ENCODE measurements at regions not wholly inside any gene's neighbourhood (a gene's known extent, or its start where the extent isn't known, plus 50 kb on each side); places are given as distances from the start of the nearest gene placed in this dataset. TPM values are rescaled to one million over a fixed set of nuclear protein-coding genes. Genes with fewer than 3 reads are reported as not detected.

DNA sequence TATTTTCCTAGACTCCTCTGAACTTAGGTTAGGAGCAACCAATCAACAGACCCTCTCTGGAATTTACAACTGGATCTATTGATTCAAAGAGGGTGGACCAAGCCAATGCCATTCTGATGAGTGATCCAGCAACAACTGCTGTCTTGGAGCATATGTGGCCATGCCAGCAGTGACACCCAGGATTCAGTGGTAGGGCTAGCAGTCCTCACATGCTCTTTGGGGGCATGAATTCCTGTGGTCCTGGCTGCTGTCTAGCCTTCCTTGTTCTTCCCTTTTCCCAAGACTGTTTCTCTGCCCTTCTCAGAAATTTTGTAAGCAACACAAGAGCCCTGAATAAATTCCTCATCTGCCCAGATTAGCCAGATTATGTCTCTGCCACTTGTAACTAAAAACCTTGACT, 61.5 kb upstream of the GATB start:
- H3K4me2 ChIP-seq = no peak overlapping the region
- H3K27ac ChIP-seq = no peak overlapping the region
- H3K9me2 ChIP-seq (replicated peaks; ENCODE audit: insufficient read depth) = no peaks in the 10 kb centered on the region
- no peaks in the 10 kb centered on the region for H3K9me3 ChIP-seq (ENCODE audit: low read depth)
- no peaks in the 10 kb centered on the region for H3K4me1 ChIP-seq (ENCODE audit: insufficient read depth)
- no peaks in the 10 kb centered on the region for H3K79me2 ChIP-seq
- no peaks in the 10 kb centered on the region for H3K36me3 ChIP-seq (replicated peaks; ENCODE audit: insufficient read depth, low read depth)
- no peak for TF ChIP-seq EZH2phosphoT487 (IDR thresholded peaks at IDR 0.05; ENCODE audit: low read depth, severe bottlenecking, unreplicated experiment)
- TF ChIP-seq EZH2 (IDR thresholded peaks at IDR 0.05; ENCODE audit: borderline replicate concordance) = no peak
- TF ChIP-seq, protein P1, sequence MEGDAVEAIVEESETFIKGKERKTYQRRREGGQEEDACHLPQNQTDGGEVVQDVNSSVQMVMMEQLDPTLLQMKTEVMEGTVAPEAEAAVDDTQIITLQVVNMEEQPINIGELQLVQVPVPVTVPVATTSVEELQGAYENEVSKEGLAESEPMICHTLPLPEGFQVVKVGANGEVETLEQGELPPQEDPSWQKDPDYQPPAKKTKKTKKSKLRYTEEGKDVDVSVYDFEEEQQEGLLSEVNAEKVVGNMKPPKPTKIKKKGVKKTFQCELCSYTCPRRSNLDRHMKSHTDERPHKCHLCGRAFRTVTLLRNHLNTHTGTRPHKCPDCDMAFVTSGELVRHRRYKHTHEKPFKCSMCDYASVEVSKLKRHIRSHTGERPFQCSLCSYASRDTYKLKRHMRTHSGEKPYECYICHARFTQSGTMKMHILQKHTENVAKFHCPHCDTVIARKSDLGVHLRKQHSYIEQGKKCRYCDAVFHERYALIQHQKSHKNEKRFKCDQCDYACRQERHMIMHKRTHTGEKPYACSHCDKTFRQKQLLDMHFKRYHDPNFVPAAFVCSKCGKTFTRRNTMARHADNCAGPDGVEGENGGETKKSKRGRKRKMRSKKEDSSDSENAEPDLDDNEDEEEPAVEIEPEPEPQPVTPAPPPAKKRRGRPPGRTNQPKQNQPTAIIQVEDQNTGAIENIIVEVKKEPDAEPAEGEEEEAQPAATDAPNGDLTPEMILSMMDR (IDR thresholded peaks at IDR 0.05; ENCODE audit: poor library complexity) = no peak
- H3K4me3 ChIP-seq = no peak overlapping the region
- no peak overlapping the region for H2AFZ ChIP-seq
- H3K27me3 ChIP-seq = no peaks in the 10 kb centered on the region
- DNase-seq (ENCODE audit: low spot score) = no peak
- H4K20me1 ChIP-seq (ENCODE audit: insufficient read depth, poor library complexity, severe bottlenecking) = no peaks in the 10 kb centered on the region

DNA sequence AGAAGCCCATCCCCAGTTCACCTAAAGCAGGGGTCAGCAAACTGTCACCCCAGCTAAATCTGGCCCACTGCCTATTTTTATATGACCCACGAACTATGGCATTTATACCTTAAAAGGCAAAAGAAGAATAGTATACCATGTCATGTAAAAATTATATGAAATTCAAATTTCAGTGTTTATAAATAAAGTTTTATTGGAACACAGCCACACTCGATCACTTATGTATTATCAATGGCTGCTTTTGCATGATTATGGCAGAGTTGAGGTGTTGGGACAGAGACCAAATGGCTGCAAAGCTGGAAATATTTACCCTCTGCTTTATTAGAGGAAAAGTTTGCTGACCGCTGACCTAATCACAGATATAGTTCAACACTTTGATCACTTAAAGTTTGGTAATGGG, 59.2 kb upstream of the GATB start:
- Histone ChIP-seq H3K9me2 (replicated peaks; ENCODE audit: insufficient read depth) (no peaks in the 10 kb centered on the region), H3K79me2 (no peaks in the 10 kb centered on the region), H2AFZ (no peak overlapping the region), H4K20me1 (ENCODE audit: insufficient read depth, poor library complexity, severe bottlenecking) (no peaks in the 10 kb centered on the region), H3K4me3 (no peak overlapping the region), H3K36me3 (replicated peaks; ENCODE audit: insufficient read depth, low read depth) (no peaks in the 10 kb centered on the region), H3K4me2 (no peak overlapping the region), H3K27ac (no peak overlapping the region), H3K27me3 (no peaks in the 10 kb centered on the region), H3K4me1 (ENCODE audit: insufficient read depth) (no peaks in the 10 kb centered on the region), H3K9me3 (ENCODE audit: low read depth) (no peaks in the 10 kb centered on the region)
- WGBS (ENCODE audit: low lambda C conversion rate, missing lambda C conversion rate) = 94% methylated on average over 3 of the region's 3 CpGs
- no peak for DNase-seq (ENCODE audit: low spot score)
- no peak for TF ChIP-seq EZH2phosphoT487 (IDR thresholded peaks at IDR 0.05; ENCODE audit: low read depth, severe bottlenecking, unreplicated experiment)
- TF ChIP-seq, protein P1 (IDR thresholded peaks at IDR 0.05; ENCODE audit: poor library complexity) = no peak
- no peak for TF ChIP-seq EZH2 (IDR thresholded peaks at IDR 0.05; ENCODE audit: borderline replicate concordance)

DNA sequence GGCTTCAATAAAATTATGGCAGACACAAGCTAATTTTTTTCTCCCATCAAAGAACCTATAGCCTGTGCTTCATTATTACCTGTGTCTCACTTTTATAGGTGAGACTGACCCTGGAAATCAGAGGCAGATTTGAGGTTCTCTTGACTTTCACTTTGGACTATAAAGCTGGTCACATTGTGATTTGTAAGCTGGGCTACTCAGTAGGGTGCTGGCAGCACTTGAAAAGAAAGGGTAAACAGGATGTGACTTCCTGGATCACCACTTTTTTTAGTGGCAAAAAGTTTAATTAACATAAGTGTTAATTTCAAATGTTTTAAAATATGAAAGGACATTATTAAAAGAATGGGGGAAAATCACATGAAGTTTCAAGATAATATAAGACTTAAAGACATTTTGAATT, 50.6 kb upstream of the GATB start:
- Histone ChIP-seq H3K4me1 (ENCODE audit: insufficient read depth) (peaks cover 6% of the 10 kb centered on the region), H3K27ac (no peak overlapping the region), H3K79me2 (no peaks in the 10 kb centered on the region), H3K9me3 (ENCODE audit: low read depth) (no peaks in the 10 kb centered on the region), H3K27me3 (no peaks in the 10 kb centered on the region), H3K36me3 (replicated peaks; ENCODE audit: insufficient read depth, low read depth) (no peaks in the 10 kb centered on the region), H3K4me2 (no peak overlapping the region), H3K9me2 (replicated peaks; ENCODE audit: insufficient read depth) (no peaks in the 10 kb centered on the region), H3K4me3 (no peak overlapping the region), H4K20me1 (ENCODE audit: insufficient read depth, poor library complexity, severe bottlenecking) (no peaks in the 10 kb centered on the region), H2AFZ (no peak overlapping the region)
- DNase-seq (ENCODE audit: low spot score) = no peak
- TF ChIP-seq, protein P1 (IDR thresholded peaks at IDR 0.05; ENCODE audit: poor library complexity) = no peak
- no peak for TF ChIP-seq EZH2phosphoT487 (IDR thresholded peaks at IDR 0.05; ENCODE audit: low read depth, severe bottlenecking, unreplicated experiment)
- no peak for TF ChIP-seq EZH2 (IDR thresholded peaks at IDR 0.05; ENCODE audit: borderline replicate concordance)

Small RNAs in the stretch of these regions (small RNA-seq; reads per million reads assigned to genes)
- gene RN7SL446P = not detected
- gene RNA5SP169 = not detected

Measured in hepatocyte (in vitro differentiated cells).